ENCODE measurements at regions not wholly inside any gene's neighbourhood (a gene's known extent, or its start where the extent isn't known, plus 50 kb on each side); places are given as distances from the start of the nearest gene placed in this dataset.

- Histone ChIP-seq H3K9ac (no peak overlapping the region), H3K36me3 (no peaks in the 10 kb centered on the region), H3K9me3 (replicated peaks in 1 of 11) (no peaks in the 10 kb centered on the region; a peak in 1 of 22 replicates), H3K27ac (no peak overlapping the region), H3K27me3 (no peaks in the 10 kb centered on the region), H4K20me1 (no peaks in the 10 kb centered on the region), H3K4me3 (no peak overlapping the region), H3K4me1 (peaks cover 0 to 14% (median 11%) of the 10 kb centered on the region in 10 experiments; a peak in 11 of 20 replicates), H3K4me2 (no peak overlapping the region)
- TF ChIP-seq Cebpa-rat (IDR thresholded peaks at IDR 0.05), result no peak
These were observed 956.7 kb downstream of the CCSER2 start for GRCh38 chr10:85284778-85285770.

GRCh38 chr10:85293483-85293882 lies 965.1 kb downstream of the CCSER2 start:
- Histone ChIP-seq H3K4me2 (no peak overlapping the region), H3K36me3 (no peaks in the 10 kb centered on the region), H3K27me3 (no peaks in the 10 kb centered on the region), H3K4me3 (no peak overlapping the region), H3K27ac (no peak overlapping the region), H3K4me1 (no peaks in the 10 kb centered on the region), H3K9ac (no peak overlapping the region), H3K9me3 (replicated peaks in 1 of 11) (no peaks in the 10 kb centered on the region; a peak in 1 of 22 replicates), H4K20me1 (no peaks in the 10 kb centered on the region)
- TF ChIP-seq Cebpa-rat (IDR thresholded peaks at IDR 0.05), result no peak

GRCh38 chr10:85311613-85312337 lies 983.4 kb downstream of the CCSER2 start:
- H3K27me3 ChIP-seq, result no peaks in the 10 kb centered on the region
- H3K9me3 ChIP-seq (replicated peaks in 1 of 11), result no peaks in the 10 kb centered on the region
- TF ChIP-seq Cebpa-rat (IDR thresholded peaks at IDR 0.05), result no peak
- no peaks in the 10 kb centered on the region for H3K36me3 ChIP-seq
- H4K20me1 ChIP-seq, result no peaks in the 10 kb centered on the region
- no peak overlapping the region for H3K9ac ChIP-seq
- no peak overlapping the region for H3K4me3 ChIP-seq
- H3K4me2 ChIP-seq, result no peak overlapping the region
- H3K4me1 ChIP-seq, result no peaks in the 10 kb centered on the region
- H3K27ac ChIP-seq, result no peak overlapping the region

- H3K4me3 ChIP-seq, result no peak overlapping the region
- H3K9me3 ChIP-seq (replicated peaks in 1 of 11), result no peaks in the 10 kb centered on the region
- H4K20me1 ChIP-seq, result no peaks in the 10 kb centered on the region
- no peak overlapping the region for H3K4me2 ChIP-seq
- H3K9ac ChIP-seq, result no peak overlapping the region
- no peaks in the 10 kb centered on the region for H3K36me3 ChIP-seq
- TF ChIP-seq Cebpa-rat (IDR thresholded peaks at IDR 0.05), result no peak
- no peaks in the 10 kb centered on the region for H3K27me3 ChIP-seq
- peaks cover 0 to 10% (median 7%) of the 10 kb centered on the region in 10 experiments; a peak in 5 of 20 replicates for H3K4me1 ChIP-seq
- no peak overlapping the region for H3K27ac ChIP-seq
These were observed 987.3 kb downstream of the CCSER2 start for GRCh38 chr10:85315657-85316056.

- Histone ChIP-seq H3K36me3 (no peaks in the 10 kb centered on the region), H3K27me3 (no peaks in the 10 kb centered on the region)
These were observed 987.9 kb downstream of the CCSER2 start for GRCh38 chr10:85316276-85316675.

GRCh38 chr10:85317827-85318226 lies 989.4 kb downstream of the CCSER2 start:
- Histone ChIP-seq H3K4me1 (peaks cover 0 to 10% (median 7%) of the 10 kb centered on the region in 10 experiments; a peak in 5 of 20 replicates), H3K4me2 (no peak overlapping the region), H3K9ac (no peak overlapping the region), H3K4me3 (no peak overlapping the region), H4K20me1 (no peaks in the 10 kb centered on the region), H3K27ac (no peak overlapping the region), H3K9me3 (replicated peaks in 1 of 11) (no peaks in the 10 kb centered on the region), H3K36me3 (no peaks in the 10 kb centered on the region), H3K27me3 (no peaks in the 10 kb centered on the region)
- TF ChIP-seq Cebpa-rat (IDR thresholded peaks at IDR 0.05), result no peak

More at GRCh38 chr10:85316276-85316675, 987.9 kb downstream of the CCSER2 start:
- H3K27ac ChIP-seq, result no peak overlapping the region
- H3K9me3 ChIP-seq (replicated peaks in 1 of 11), result no peaks in the 10 kb centered on the region
- no peaks in the 10 kb centered on the region for H4K20me1 ChIP-seq
- no peak overlapping the region for H3K4me2 ChIP-seq
- H3K9ac ChIP-seq, result no peak overlapping the region
- TF ChIP-seq Cebpa-rat (IDR thresholded peaks at IDR 0.05), result no peak
- peaks cover 0 to 10% (median 7%) of the 10 kb centered on the region in 10 experiments; a peak in 5 of 20 replicates for H3K4me1 ChIP-seq
- no peak overlapping the region for H3K4me3 ChIP-seq

GRCh38 chr10:85318809-85319807 lies 990.7 kb downstream of the CCSER2 start:
- H3K27ac ChIP-seq, result no peak overlapping the region
- no peaks in the 10 kb centered on the region for H3K27me3 ChIP-seq
- H3K9me3 ChIP-seq (replicated peaks in 1 of 11), result no peaks in the 10 kb centered on the region
- no peak overlapping the region for H3K4me3 ChIP-seq
- no peak for TF ChIP-seq Cebpa-rat (IDR thresholded peaks at IDR 0.05)
- H3K9ac ChIP-seq, result no peak overlapping the region
- peaks cover 0 to 10% (median 7%) of the 10 kb centered on the region in 10 experiments; a peak in 5 of 20 replicates for H3K4me1 ChIP-seq
- H4K20me1 ChIP-seq, result no peaks in the 10 kb centered on the region
- peak overlapping the region in 4 of 11 experiments; percentile 0 to 37 (median 10); a peak in 3 of 22 replicates for H3K4me2 ChIP-seq
- no peaks in the 10 kb centered on the region for H3K36me3 ChIP-seq

- H3K27me3 ChIP-seq, result no peaks in the 10 kb centered on the region
- no peak overlapping the region for H3K4me3 ChIP-seq
- H3K9ac ChIP-seq, result no peak overlapping the region
- no peak overlapping the region for H3K27ac ChIP-seq
- H3K4me2 ChIP-seq, result no peak overlapping the region
- H4K20me1 ChIP-seq, result no peaks in the 10 kb centered on the region
- peaks cover 0 to 10% (median 7%) of the 10 kb centered on the region in 10 experiments; a peak in 5 of 20 replicates for H3K4me1 ChIP-seq
- H3K36me3 ChIP-seq, result no peaks in the 10 kb centered on the region
- no peaks in the 10 kb centered on the region for H3K9me3 ChIP-seq (replicated peaks in 1 of 11)
- no peak for TF ChIP-seq Cebpa-rat (IDR thresholded peaks at IDR 0.05)
These were observed 991.4 kb downstream of the CCSER2 start for GRCh38 chr10:85319826-85320225.

All from BLaER1 treated with 17β-estradiol and CSF1 and Interleukin-3, amounts not matched to agents 10 nM and 100 nM (cell line).